ENCODE measurements at regions not wholly inside any gene's neighbourhood (a gene's known extent, or its start where the extent isn't known, plus 50 kb on each side); places are given as distances from the start of the nearest gene placed in this dataset.
"Not testable (repeated sequence)": the region's sequence is repeated elsewhere in the genome, so short reads cannot be mapped to it uniquely, and the experiment has no call there.

DNA sequence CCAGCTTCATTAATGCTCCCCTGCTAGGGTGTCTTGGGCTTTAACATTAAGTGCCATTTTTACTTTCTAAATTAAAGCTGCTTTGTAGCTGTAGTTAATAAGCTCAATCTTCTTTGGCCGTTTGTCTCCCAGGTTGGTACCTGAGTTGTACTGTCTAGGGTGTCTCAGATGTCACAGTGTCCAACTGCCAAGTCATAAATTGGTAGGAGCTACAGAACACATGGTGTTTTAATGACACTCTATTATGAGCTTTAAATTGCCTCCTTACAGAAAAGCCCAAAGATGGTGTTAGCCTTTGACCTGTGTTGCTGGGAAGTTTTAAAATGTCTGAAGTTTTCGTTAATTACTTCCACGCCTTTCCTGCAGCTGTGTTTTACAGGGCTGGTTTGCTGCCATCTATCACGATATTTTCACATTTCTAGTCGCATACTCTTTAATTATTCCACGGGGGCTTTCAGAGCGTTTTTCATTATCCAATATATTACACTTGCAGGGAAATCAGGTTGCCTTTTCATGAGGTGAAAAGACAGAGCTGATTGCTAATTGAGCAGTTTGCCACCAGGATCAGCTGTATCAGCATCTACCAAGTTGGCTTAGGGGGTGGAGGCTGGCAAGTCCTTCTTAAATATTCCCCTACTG, 247.8 kb upstream of the PLPP4 start:
- no peak overlapping the region for H3K4me3 ChIP-seq (ENCODE audit: low read depth, low read length)
- TF ChIP-seq, protein P1, sequence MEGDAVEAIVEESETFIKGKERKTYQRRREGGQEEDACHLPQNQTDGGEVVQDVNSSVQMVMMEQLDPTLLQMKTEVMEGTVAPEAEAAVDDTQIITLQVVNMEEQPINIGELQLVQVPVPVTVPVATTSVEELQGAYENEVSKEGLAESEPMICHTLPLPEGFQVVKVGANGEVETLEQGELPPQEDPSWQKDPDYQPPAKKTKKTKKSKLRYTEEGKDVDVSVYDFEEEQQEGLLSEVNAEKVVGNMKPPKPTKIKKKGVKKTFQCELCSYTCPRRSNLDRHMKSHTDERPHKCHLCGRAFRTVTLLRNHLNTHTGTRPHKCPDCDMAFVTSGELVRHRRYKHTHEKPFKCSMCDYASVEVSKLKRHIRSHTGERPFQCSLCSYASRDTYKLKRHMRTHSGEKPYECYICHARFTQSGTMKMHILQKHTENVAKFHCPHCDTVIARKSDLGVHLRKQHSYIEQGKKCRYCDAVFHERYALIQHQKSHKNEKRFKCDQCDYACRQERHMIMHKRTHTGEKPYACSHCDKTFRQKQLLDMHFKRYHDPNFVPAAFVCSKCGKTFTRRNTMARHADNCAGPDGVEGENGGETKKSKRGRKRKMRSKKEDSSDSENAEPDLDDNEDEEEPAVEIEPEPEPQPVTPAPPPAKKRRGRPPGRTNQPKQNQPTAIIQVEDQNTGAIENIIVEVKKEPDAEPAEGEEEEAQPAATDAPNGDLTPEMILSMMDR (IDR thresholded peaks at IDR 0.05; ENCODE audit: borderline replicate concordance, insufficient read depth, low read depth, low read length): no peak

GRCh38 chr10:120212275-120212674, 244.8 kb upstream of the PLPP4 start:
- TF ChIP-seq, protein P1 (IDR thresholded peaks at IDR 0.05; ENCODE audit: borderline replicate concordance, insufficient read depth, low read depth, low read length): no peak

DNA sequence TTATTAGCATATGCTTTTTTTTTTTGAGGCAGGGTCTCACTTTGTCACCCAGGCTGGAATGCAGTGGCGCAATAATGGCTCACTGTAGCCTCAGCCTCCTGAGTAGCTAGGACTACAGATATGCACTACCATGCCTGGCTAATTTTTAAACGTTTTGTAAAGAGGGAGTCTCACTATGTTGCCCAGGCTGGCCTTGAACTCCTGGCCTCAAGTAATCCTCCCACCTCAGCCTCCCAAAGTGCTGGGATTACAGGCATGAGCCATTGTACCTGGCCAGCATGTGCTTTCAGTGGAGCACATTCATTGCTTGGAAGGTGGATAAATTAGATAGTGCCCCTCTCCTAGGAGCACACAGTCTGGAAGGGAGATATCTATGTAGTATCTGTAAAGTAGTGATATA, 243.7 kb upstream of the PLPP4 start:
- H3K4me3 ChIP-seq (ENCODE audit: low read depth, low read length): not testable (repeated sequence)

More at GRCh38 chr10:120212275-120212674, 244.8 kb upstream of the PLPP4 start:
- H3K4me3 ChIP-seq (ENCODE audit: low read depth, low read length): no peak overlapping the region

- no peak overlapping the region for H3K4me3 ChIP-seq (ENCODE audit: low read depth, low read length)
Observed at GRCh38 chr10:120217736-120218135, 239.3 kb upstream of the PLPP4 start.

DNA sequence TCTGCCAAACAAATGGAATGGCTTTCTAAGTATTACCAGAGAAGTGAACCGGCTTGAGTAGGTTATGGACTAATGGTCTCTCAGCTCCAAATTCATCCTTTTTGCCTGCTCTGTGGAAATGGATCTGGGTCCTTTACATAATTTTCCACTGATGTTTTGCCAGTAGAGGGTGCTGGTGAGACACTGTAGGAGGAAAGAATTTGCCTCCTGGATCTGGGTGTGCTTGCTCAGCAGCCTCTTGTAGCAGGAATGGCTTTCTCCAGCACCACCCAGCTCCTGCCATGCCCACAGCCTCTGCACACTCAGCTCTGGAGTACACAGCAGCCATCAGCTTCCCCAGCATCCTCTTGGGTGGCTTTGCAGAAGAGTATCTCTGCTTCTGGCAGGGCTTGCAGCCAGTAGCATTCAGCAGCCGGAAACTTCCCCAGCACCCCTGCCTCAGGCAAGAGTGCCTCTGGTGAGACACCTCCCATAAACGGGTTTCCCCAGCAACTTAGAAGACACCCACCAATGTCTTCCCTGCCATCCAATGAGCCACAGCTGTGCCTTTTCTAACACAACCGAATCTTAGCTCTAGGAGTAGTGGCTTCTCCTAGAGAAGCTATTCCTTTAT, 235.0 kb upstream of the PLPP4 start:
- no peak overlapping the region for H3K4me3 ChIP-seq (ENCODE audit: low read depth, low read length)
- TF ChIP-seq, protein P1 (IDR thresholded peaks at IDR 0.05; ENCODE audit: borderline replicate concordance, insufficient read depth, low read depth, low read length): peak; percentile 70

More at GRCh38 chr10:120217736-120218135, 239.3 kb upstream of the PLPP4 start:
- TF ChIP-seq, protein P1 (IDR thresholded peaks at IDR 0.05; ENCODE audit: borderline replicate concordance, insufficient read depth, low read depth, low read length): no peak

GRCh38 chr10:120229641-120230040, 227.4 kb upstream of the PLPP4 start:
- no peak overlapping the region for H3K4me3 ChIP-seq (ENCODE audit: low read depth, low read length)
- TF ChIP-seq, protein P1 (IDR thresholded peaks at IDR 0.05; ENCODE audit: borderline replicate concordance, insufficient read depth, low read depth, low read length): no peak

- H3K4me3 ChIP-seq (ENCODE audit: low read depth, low read length): not testable (repeated sequence)
Observed at GRCh38 chr10:120239695-120240094, 217.3 kb upstream of the PLPP4 start.

DNA sequence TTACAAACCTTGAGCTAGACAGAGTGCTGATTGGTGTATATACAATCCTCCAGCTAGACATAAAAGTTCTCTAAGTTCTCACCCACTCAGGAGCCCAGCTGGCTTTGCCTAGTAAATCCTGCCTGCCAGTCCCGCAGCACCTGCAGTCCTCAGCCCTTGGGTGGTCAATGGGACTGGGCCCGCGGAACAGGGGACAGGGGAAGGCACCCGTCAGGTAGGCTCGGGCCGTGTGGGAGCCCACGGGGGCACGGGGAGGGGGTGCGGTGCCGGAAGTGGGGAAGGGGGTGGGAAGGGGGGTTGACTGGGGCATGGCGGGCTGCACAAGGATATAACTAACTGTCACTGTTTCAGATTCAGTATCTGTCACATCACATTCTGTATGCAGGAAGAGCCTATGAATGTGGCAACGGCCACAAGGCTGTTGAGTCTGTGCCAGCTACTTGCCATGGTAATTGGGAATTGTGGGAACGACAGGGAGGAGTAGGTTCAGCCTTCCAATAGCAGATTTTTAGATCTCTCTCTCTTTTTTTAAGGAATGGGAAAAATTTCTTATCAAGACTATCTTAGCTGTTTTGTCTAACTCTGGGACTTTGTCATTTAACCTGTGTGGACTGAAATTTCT, 205.1 kb upstream of the PLPP4 start:
- TF ChIP-seq, protein P1 (IDR thresholded peaks at IDR 0.05; ENCODE audit: borderline replicate concordance, insufficient read depth, low read depth, low read length): no peak
- no peak overlapping the region for H3K4me3 ChIP-seq (ENCODE audit: low read depth, low read length)
